Mesendoderm (in vitro differentiated cells): ENCODE measurements at regions not wholly inside any gene's neighbourhood (a gene's known extent, or its start where the extent isn't known, plus 50 kb on each side); places are given as distances from the start of the nearest gene placed in this dataset.

Source experiments
- DNase-seq: peaks from one replicate; pipeline ENCODE4 v3.0.0; 2013
- H2AK5ac ChIP-seq: 2 replicates; pipeline ENCODE4 v1.6.1; 2013; ENCODE audit warnings: low read length, inconsistent platforms
- H2BK120ac ChIP-seq: 2 replicates; pipeline ENCODE4 v1.6.1; 2013; ENCODE audit warnings: low read depth, mild to moderate bottlenecking, low read length, moderate library complexity, mixed read lengths
- H2BK15ac ChIP-seq: replicated peaks from 2 replicates; pipeline ENCODE4 v1.6.1; 2013; ENCODE audit warnings: low read depth, mild to moderate bottlenecking, moderate library complexity
- H2BK5ac ChIP-seq: 2 replicates; pipeline ENCODE4 v1.6.1; 2013; ENCODE audit warnings: low read length, inconsistent platforms
- H3K18ac ChIP-seq: 2 replicates; pipeline ENCODE4 v1.6.1; 2013; ENCODE audit warnings: mild to moderate bottlenecking, low read length, mixed read lengths
- H3K23ac ChIP-seq: one replicate; pipeline ENCODE4 v1.6.1; 2013; ENCODE audit warnings: low read length
- H3K27ac ChIP-seq: 2 replicates; pipeline ENCODE4 v1.5.1; 2013; ENCODE audit warnings: low read depth, mild to moderate bottlenecking, inconsistent platforms, low read length, moderate library complexity
- H3K27me3 ChIP-seq: 2 replicates; pipeline ENCODE4 v1.6.1; 2013; ENCODE audit warnings: low read length, control low read depth, mild to moderate bottlenecking, inconsistent platforms; ENCODE audit not compliant: insufficient read depth, poor library complexity
- H3K36me3 ChIP-seq: 2 replicates; pipeline ENCODE4 v1.6.1; 2013; ENCODE audit warnings: low read length, inconsistent platforms; ENCODE audit not compliant: control insufficient read depth, insufficient read depth
- H3K4ac ChIP-seq: one replicate; pipeline ENCODE4 v1.6.1; 2013; ENCODE audit warnings: low read depth, mild to moderate bottlenecking, low read length, moderate library complexity
- H3K4me1 ChIP-seq: 2 replicates; pipeline ENCODE4 v1.6.1; 2013; ENCODE audit warnings: low read depth, low read length, inconsistent platforms; ENCODE audit not compliant: control insufficient read depth
- H3K4me2 ChIP-seq: 2 replicates; pipeline ENCODE4 v1.6.1; 2013; ENCODE audit warnings: low read length
- H3K4me3 ChIP-seq: 2 replicates; pipeline ENCODE4 v1.5.1; 2013; ENCODE audit warnings: mild to moderate bottlenecking, low read length
- H3K56ac ChIP-seq: one replicate; pipeline ENCODE4 v1.6.1; 2013; ENCODE audit warnings: low read length
- H3K79me1 ChIP-seq: 2 replicates; pipeline ENCODE4 v1.6.1; 2013; ENCODE audit warnings: low read length, inconsistent platforms
- H3K79me2 ChIP-seq: 2 replicates; pipeline ENCODE4 v1.6.1; 2013; ENCODE audit warnings: mild to moderate bottlenecking, low read length; ENCODE audit not compliant: control insufficient read depth, insufficient read depth
- H3K9ac ChIP-seq: 2 replicates; pipeline ENCODE4 v1.6.1; 2013; ENCODE audit warnings: low read length, inconsistent platforms
- H4K5ac ChIP-seq: one replicate; pipeline ENCODE4 v1.6.1; 2013; ENCODE audit warnings: low read length
- H4K8ac ChIP-seq: one replicate; pipeline ENCODE4 v1.6.1; 2013; ENCODE audit warnings: low read depth, mild to moderate bottlenecking, control low read depth, low read length, moderate library complexity
- WGBS: extraction: QIAGEN DNeasy Blood & Tissue Kit; methylation state at CpG from one replicate; pipeline ENCODE4 v1.1.7; 2013; ENCODE audit warnings: low lambda C conversion rate, missing lambda C conversion rate; ENCODE audit not compliant: insufficient coverage; ENCODE audit errors: extremely low coverage; 5-methylcytosine and 5-hydroxymethylcytosine counted together

DNA sequence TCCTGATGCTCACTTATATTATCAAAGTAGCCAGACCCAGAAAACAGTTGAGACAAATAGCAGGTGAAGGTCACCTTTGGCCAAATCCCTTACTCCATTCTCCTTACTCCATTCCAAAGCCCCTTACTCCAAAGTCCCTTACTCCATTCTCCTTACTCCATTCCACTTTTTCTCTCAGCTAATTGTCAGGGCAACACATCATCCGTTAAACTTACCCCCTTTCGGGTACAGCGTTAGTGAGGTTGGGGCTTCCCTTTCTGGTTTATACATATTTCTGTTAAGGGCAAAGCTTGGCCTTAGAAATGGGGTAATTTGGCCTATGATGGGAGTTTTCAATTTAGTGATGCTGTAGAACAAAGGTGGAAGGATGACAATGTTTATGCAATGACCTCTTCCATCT, 111.8 kb upstream of the CCND2 start:
- H3K56ac ChIP-seq: no peak overlapping the region
- no peak overlapping the region for H3K4me2 ChIP-seq
- no peak for DNase-seq
- no peak overlapping the region for H2BK120ac ChIP-seq
- no CpG with 5 or more reads among the region's 3 CpGs for WGBS
- no peak overlapping the region for H2BK5ac ChIP-seq
- H3K4me3 ChIP-seq: no peak overlapping the region
- H3K36me3 ChIP-seq: no peaks in the 10 kb centered on the region
- H4K5ac ChIP-seq: no peak overlapping the region
- H3K4ac ChIP-seq: no peak overlapping the region
- no peak overlapping the region for H3K23ac ChIP-seq
- H2BK15ac ChIP-seq: no peak overlapping the region
- H3K4me1 ChIP-seq: peaks cover 7% of the 10 kb centered on the region
- H3K18ac ChIP-seq: no peak overlapping the region
- no peaks in the 10 kb centered on the region for H3K79me1 ChIP-seq
- no peaks in the 10 kb centered on the region for H3K27me3 ChIP-seq
- H3K79me2 ChIP-seq: no peaks in the 10 kb centered on the region
- no peak overlapping the region for H2AK5ac ChIP-seq
- no peak overlapping the region for H3K27ac ChIP-seq
- H4K8ac ChIP-seq: no peak overlapping the region
- no peak overlapping the region for H3K9ac ChIP-seq

DNA sequence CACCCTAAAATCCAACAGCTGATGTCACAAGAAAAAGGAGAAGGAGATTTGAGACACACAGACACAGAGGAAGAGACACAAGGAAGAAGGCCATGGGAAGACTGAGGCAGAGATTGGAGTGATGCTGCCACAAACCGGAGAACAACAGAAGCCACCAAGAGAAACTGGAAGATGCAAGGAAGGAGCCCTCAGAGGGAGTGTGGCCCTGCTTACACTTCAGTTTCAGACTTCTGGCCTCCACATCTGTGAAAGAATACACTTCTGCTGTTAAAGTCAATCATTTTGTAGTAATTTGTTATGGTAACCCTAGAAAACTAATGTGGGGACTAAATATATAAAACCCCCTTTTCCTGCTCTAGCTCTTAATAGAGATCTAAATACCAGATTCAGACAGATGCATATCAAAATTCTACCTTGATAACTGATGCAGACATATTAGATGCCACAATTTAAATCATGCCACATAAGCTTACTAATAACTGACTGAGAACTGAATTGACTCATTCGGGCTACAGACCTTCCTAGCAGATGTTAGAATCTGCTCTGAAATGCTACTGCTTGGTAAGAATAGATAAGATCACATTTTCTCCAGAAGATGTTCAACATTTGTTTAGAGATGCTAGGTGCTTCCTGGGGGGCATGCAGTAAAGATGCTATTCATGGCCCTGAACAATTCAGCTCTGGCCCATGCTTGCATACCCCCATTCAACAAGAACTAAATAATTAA, 113.1 kb upstream of the CCND2 start:
- Histone ChIP-seq H3K9ac (no peak overlapping the region), H3K36me3 (no peaks in the 10 kb centered on the region), H3K18ac (no peak overlapping the region), H4K5ac (no peak overlapping the region), H3K4me2 (no peak overlapping the region), H3K27ac (no peak overlapping the region), H3K4me3 (no peak overlapping the region), H4K8ac (no peak overlapping the region), H3K79me2 (no peaks in the 10 kb centered on the region), H3K4ac (no peak overlapping the region), H3K79me1 (no peaks in the 10 kb centered on the region), H3K27me3 (no peaks in the 10 kb centered on the region), H2BK5ac (no peak overlapping the region), H2BK15ac (no peak overlapping the region), H2AK5ac (no peak overlapping the region), H3K4me1 (peaks cover 9% of the 10 kb centered on the region), H3K56ac (no peak overlapping the region), H3K23ac (no peak overlapping the region), H2BK120ac (no peak overlapping the region)
- no peak for DNase-seq
- no CpG with 5 or more reads among the region's 2 CpGs for WGBS

DNA sequence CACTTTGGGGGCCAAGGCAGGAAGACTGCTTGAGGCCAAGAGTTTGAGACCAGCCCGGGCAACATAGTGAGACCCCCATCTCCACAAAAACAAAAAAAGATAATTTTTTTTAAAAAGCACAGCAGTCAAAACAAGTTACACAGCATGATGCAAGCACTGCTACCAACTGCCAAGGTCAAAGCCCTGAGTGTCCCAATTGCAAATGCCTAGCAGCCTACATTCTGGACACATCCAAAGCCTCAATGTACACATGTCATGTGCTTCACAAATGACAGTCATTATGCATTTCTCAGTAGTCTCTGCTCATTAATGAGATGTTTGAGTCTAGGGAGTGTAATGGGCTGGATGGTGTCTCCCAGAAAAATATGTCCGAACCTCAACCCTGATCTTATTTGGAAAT, 113.7 kb upstream of the CCND2 start:
- H2BK120ac ChIP-seq: no peak overlapping the region
- no peak overlapping the region for H3K9ac ChIP-seq
- no peaks in the 10 kb centered on the region for H3K36me3 ChIP-seq
- peaks cover 5% of the 10 kb centered on the region for H3K4me1 ChIP-seq
- WGBS: no CpG with 5 or more reads among the region's 2 CpGs
- no peak overlapping the region for H2BK15ac ChIP-seq
- H3K79me1 ChIP-seq: no peaks in the 10 kb centered on the region
- no peak overlapping the region for H3K56ac ChIP-seq
- DNase-seq: no peak
- no peak overlapping the region for H3K23ac ChIP-seq
- no peak overlapping the region for H2BK5ac ChIP-seq
- no peak overlapping the region for H4K8ac ChIP-seq
- H4K5ac ChIP-seq: no peak overlapping the region
- no peaks in the 10 kb centered on the region for H3K27me3 ChIP-seq
- no peak overlapping the region for H3K4me3 ChIP-seq
- no peak overlapping the region for H3K18ac ChIP-seq
- H3K4ac ChIP-seq: no peak overlapping the region
- no peaks in the 10 kb centered on the region for H3K79me2 ChIP-seq
- no peak overlapping the region for H2AK5ac ChIP-seq
- H3K27ac ChIP-seq: no peak overlapping the region
- H3K4me2 ChIP-seq: no peak overlapping the region

DNA sequence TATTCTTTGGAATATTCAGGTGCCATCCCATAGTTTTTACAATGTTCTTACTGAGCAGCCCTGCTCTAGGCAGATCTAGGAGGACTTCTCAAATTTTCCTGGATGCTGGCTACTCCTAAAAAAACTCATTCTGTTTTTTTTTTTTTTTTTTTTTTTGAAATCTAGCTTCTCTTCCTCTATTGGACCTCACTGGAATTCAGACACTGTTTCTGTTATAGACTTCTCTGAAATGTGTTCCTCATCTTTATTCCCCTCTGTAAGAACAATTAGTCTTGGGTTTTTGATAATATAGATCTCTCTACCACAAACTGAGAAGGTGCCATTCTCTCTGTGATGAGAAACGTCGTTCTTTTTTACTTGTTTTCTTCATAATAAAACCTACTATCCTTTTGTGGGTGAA, 115.3 kb upstream of the CCND2 start:
- H3K9ac ChIP-seq: no peak overlapping the region
- no peak overlapping the region for H4K5ac ChIP-seq
- no peaks in the 10 kb centered on the region for H3K36me3 ChIP-seq
- H3K4me3 ChIP-seq: no peak overlapping the region
- peaks cover 5% of the 10 kb centered on the region for H3K4me1 ChIP-seq
- H3K4me2 ChIP-seq: no peak overlapping the region
- H3K56ac ChIP-seq: no peak overlapping the region
- no peak overlapping the region for H3K18ac ChIP-seq
- no peak overlapping the region for H3K27ac ChIP-seq
- no peaks in the 10 kb centered on the region for H3K79me1 ChIP-seq
- H3K4ac ChIP-seq: no peak overlapping the region
- no CpG with 5 or more reads among the region's 2 CpGs for WGBS
- no peak overlapping the region for H3K23ac ChIP-seq
- no peak for DNase-seq
- H2BK120ac ChIP-seq: no peak overlapping the region
- H2BK15ac ChIP-seq: peak overlapping the region; percentile 36
- H2BK5ac ChIP-seq: no peak overlapping the region
- no peaks in the 10 kb centered on the region for H3K79me2 ChIP-seq
- no peak overlapping the region for H2AK5ac ChIP-seq
- H3K27me3 ChIP-seq: no peaks in the 10 kb centered on the region
- H4K8ac ChIP-seq: no peak overlapping the region

DNA sequence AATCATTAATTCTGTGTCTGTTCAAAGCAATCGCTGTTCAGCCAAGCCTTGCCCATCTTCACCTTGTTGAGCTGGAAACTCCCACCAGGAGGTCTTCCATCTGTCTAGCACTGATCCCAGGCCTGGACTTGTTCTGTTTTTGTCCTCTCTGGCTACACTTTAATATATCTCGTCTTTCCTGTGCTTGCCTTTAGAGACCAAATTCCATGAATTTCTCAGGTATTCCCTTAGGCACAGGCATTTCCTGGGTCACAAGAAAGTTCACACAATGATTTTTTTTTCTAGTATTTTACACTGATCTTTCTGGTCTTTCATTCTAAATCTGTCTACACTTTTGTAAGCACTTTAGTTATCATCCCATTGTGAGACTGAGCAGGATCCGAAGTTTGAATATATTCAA, 116.4 kb upstream of the CCND2 start:
- H2BK120ac ChIP-seq: no peak overlapping the region
- no peak overlapping the region for H2BK15ac ChIP-seq
- H3K79me1 ChIP-seq: no peaks in the 10 kb centered on the region
- no peak overlapping the region for H3K18ac ChIP-seq
- H3K56ac ChIP-seq: peak overlapping the region; percentile 65
- no CpG with 5 or more reads among the region's 3 CpGs for WGBS
- no peak overlapping the region for H3K23ac ChIP-seq
- H3K4me2 ChIP-seq: no peak overlapping the region
- H3K4me3 ChIP-seq: no peak overlapping the region
- H4K5ac ChIP-seq: no peak overlapping the region
- H4K8ac ChIP-seq: no peak overlapping the region
- DNase-seq: peak; percentile 66
- no peak overlapping the region for H3K9ac ChIP-seq
- no peak overlapping the region for H2AK5ac ChIP-seq
- H3K27me3 ChIP-seq: no peaks in the 10 kb centered on the region
- no peak overlapping the region for H3K4ac ChIP-seq
- H3K36me3 ChIP-seq: no peaks in the 10 kb centered on the region
- no peaks in the 10 kb centered on the region for H3K79me2 ChIP-seq
- H3K27ac ChIP-seq: peak overlapping the region; percentile 31
- no peak overlapping the region for H2BK5ac ChIP-seq
- peaks cover 5% of the 10 kb centered on the region for H3K4me1 ChIP-seq

DNA sequence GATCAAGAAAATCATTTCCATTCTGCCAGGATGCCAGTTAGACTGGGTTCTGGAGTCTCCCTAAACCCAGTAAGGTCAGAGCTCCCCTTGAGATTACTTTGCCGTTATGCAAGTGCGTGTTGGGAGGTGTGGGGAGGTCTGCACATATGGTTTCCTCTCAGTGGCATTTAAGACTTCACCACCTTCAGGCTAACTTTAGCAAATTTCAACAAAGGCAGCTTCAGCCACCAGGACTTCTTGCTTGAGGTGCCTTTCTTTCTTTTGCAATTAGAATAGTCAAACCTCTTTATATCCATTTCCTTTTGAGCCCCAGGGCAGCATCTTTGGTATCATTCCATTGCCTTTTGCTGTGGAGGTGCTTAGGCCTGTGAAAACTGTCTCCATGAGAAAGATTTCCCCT, 117.2 kb upstream of the CCND2 start:
- no peak overlapping the region for H2AK5ac ChIP-seq
- no peak overlapping the region for H4K8ac ChIP-seq
- WGBS: no CpG with 5 or more reads among the region's 2 CpGs
- peaks cover 5% of the 10 kb centered on the region for H3K4me1 ChIP-seq
- no peak overlapping the region for H4K5ac ChIP-seq
- no peak overlapping the region for H2BK15ac ChIP-seq
- no peaks in the 10 kb centered on the region for H3K27me3 ChIP-seq
- H3K27ac ChIP-seq: peak overlapping the region; percentile 80
- peak overlapping the region; percentile 85 for H3K18ac ChIP-seq
- no peak overlapping the region for H3K4ac ChIP-seq
- no peak overlapping the region for H3K4me3 ChIP-seq
- H2BK5ac ChIP-seq: peak overlapping the region; percentile 4
- H2BK120ac ChIP-seq: peak overlapping the region; percentile 55
- H3K79me2 ChIP-seq: no peaks in the 10 kb centered on the region
- H3K56ac ChIP-seq: no peak overlapping the region
- no peak overlapping the region for H3K9ac ChIP-seq
- H3K36me3 ChIP-seq: no peaks in the 10 kb centered on the region
- DNase-seq: peak; percentile 66
- no peak overlapping the region for H3K23ac ChIP-seq
- no peak overlapping the region for H3K4me2 ChIP-seq
- no peaks in the 10 kb centered on the region for H3K79me1 ChIP-seq
